ENCODE measurements at regions not wholly inside any gene's neighbourhood (a gene's known extent, or its start where the extent isn't known, plus 50 kb on each side); places are given as distances from the start of the nearest gene placed in this dataset.

GRCh38 chr9:11347437-11347836 is 734.6 kb upstream of the PTPRD start:
- TF ChIP-seq, protein P1, sequence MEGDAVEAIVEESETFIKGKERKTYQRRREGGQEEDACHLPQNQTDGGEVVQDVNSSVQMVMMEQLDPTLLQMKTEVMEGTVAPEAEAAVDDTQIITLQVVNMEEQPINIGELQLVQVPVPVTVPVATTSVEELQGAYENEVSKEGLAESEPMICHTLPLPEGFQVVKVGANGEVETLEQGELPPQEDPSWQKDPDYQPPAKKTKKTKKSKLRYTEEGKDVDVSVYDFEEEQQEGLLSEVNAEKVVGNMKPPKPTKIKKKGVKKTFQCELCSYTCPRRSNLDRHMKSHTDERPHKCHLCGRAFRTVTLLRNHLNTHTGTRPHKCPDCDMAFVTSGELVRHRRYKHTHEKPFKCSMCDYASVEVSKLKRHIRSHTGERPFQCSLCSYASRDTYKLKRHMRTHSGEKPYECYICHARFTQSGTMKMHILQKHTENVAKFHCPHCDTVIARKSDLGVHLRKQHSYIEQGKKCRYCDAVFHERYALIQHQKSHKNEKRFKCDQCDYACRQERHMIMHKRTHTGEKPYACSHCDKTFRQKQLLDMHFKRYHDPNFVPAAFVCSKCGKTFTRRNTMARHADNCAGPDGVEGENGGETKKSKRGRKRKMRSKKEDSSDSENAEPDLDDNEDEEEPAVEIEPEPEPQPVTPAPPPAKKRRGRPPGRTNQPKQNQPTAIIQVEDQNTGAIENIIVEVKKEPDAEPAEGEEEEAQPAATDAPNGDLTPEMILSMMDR (IDR thresholded peaks at IDR 0.05) = no peak

GRCh38 chr9:11348366-11348765 is 735.6 kb upstream of the PTPRD start:
- TF ChIP-seq, protein P1 (IDR thresholded peaks at IDR 0.05) = no peak

- TF ChIP-seq, protein P1 (IDR thresholded peaks at IDR 0.05) = no peak
Observed at GRCh38 chr9:11349187-11349586, 736.4 kb upstream of the PTPRD start.

DNA sequence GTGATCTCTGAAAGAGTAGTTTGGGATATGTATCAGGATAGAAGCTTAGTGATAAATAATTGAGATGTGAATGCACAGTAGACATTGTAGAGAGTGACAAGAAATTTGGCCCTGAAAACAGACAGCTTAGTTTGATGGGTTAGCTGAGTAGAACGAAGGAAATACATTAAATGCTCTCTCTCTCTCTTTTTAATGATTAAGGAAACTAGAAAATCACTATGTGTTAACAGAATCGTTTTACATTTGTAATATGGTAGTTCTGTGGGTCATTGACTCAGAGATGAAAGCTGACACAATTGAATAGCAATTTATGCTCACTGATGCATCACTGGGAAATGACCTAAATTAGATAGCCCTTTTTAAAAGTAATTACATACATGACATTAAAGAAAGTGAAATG is 739.8 kb upstream of the PTPRD start:
- TF ChIP-seq, protein P1 (IDR thresholded peaks at IDR 0.05) = no peak

DNA sequence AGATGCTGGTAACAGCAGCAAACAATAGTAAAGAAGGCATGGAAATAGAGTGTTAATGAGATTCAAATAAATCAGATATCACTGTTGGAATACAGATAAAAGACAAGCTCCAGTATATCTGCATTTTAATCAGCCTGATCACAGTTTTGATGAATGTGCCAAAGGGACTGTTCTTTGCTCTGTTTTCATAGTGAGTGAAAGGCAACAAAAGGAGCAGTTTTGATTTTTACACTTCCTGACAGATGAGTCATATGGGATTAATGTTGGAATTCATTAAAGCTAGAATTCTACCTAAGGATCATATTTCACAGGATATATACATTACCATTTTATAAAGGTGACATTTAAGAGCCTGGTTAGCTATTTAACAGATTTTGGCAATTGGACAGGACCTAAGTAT is 743.3 kb upstream of the PTPRD start:
- TF ChIP-seq, protein P1 (IDR thresholded peaks at IDR 0.05) = no peak

- TF ChIP-seq, protein P1 (IDR thresholded peaks at IDR 0.05) = no peak
Observed at GRCh38 chr9:11366585-11367129, 753.9 kb upstream of the PTPRD start.

- TF ChIP-seq, protein P1 (IDR thresholded peaks at IDR 0.05) = no peak
Observed at GRCh38 chr9:11374926-11375325, 762.1 kb upstream of the PTPRD start.

DNA sequence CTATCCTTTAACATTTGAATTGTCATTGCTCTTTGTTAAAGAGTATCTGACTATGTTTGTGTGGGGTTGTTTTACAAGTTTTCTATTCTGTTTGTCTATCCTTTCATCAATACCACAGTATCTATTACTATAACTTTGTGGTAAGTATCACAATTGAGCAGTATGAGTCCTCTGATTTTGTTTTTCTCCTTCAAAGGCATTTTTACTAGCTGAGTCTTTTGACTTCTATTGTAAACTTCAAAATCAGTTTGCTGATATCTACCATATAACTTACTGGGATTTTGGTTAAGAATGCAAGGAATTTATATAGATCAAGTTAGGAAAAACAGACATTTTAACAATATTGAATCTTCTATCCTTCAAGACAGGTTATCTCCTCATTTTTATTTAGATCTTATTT is 789.8 kb upstream of the PTPRD start:
- TF ChIP-seq, protein P1 (IDR thresholded peaks at IDR 0.05) = no peak
